ENCODE measurements at regions not wholly inside any gene's neighbourhood (a gene's known extent, or its start where the extent isn't known, plus 50 kb on each side); places are given as distances from the start of the nearest gene placed in this dataset.

- no peak overlapping the region for H3K4ac ChIP-seq (replicated peaks; ENCODE audit: insufficient read length, low read depth, low read length)
- no peak overlapping the region for H2BK5ac ChIP-seq (ENCODE audit: low read depth, low read length)
- no peaks in the 10 kb centered on the region for H3K79me1 ChIP-seq (ENCODE audit: low read depth, low read length)
- H4K8ac ChIP-seq (ENCODE audit: extremely low read depth, insufficient read depth, low read length): no peak overlapping the region
- no peak overlapping the region for H2BK15ac ChIP-seq (ENCODE audit: low read length)
- no peak overlapping the region for H2AFZ ChIP-seq (ENCODE audit: low read length)
- FAIRE-seq (no peak), DNase-seq (ENCODE audit: low read depth in 1 of 2, low spot score in 2 of 2) (no peak)
- no peak overlapping the region for H2BK12ac ChIP-seq (ENCODE audit: low read depth, low read length)
- H3K18ac ChIP-seq (ENCODE audit: extremely low read depth, low read length): no peak overlapping the region
- H4K5ac ChIP-seq (ENCODE audit: insufficient read length, low read depth, low read length): no peak overlapping the region
- no peak overlapping the region for H3K27ac ChIP-seq (ENCODE audit: low read depth, low read length)
- no peaks in the 10 kb centered on the region for H3K4me1 ChIP-seq (replicated peaks in 1 of 4; ENCODE audit: control insufficient read depth in 3 of 4, insufficient read depth in 4 of 4, low read length in 3 of 4)
- H3K27me3 ChIP-seq (replicated peaks in 1 of 4; ENCODE audit: control insufficient read depth in 3 of 4, extremely low read depth in 1 of 4, insufficient read depth in 3 of 4, low read length in 3 of 4): no peaks in the 10 kb centered on the region
- H3K56ac ChIP-seq (replicated peaks; ENCODE audit: insufficient read length, low read depth, low read length): no peak overlapping the region
- no peak overlapping the region for H2BK120ac ChIP-seq (replicated peaks; ENCODE audit: low read depth, low read length)
- no peak overlapping the region for H3K4me3 ChIP-seq (ENCODE audit: extremely low read depth in 1 of 4, insufficient read depth in 2 of 4, low read depth in 3 of 4, low read length in 4 of 4)
- no peak overlapping the region for H2BK20ac ChIP-seq (ENCODE audit: low read length)
- 86% methylated on average over 3 of the region's 3 CpGs; no CpG with 5 or more reads in 1 of the 2 experiments for WGBS, 2 experiments (ENCODE audit: extremely low coverage in 1 of 2, insufficient coverage in 1 of 2, insufficient read length in 1 of 2, insufficient replicate concordance in 2 of 2, low coverage in 1 of 2, low lambda C conversion rate in 2 of 2, missing lambda C conversion rate in 1 of 2)
- H3K23ac ChIP-seq (ENCODE audit: insufficient read length): no peak overlapping the region
- no peaks in the 10 kb centered on the region for H4K20me1 ChIP-seq (replicated peaks in 1 of 2; ENCODE audit: control insufficient read depth in 1 of 2, insufficient read depth in 2 of 2, low read length in 2 of 2)
- no peak overlapping the region for H3K9ac ChIP-seq (replicated peaks in 1 of 4; ENCODE audit: extremely low read depth in 1 of 4, low read depth in 3 of 4, low read length in 3 of 4)
- H3K23me2 ChIP-seq (ENCODE audit: low read depth, low read length): no peaks in the 10 kb centered on the region
- no peaks in the 10 kb centered on the region for H3K9me3 ChIP-seq (ENCODE audit: insufficient read depth in 2 of 2, low read depth in 1 of 2, low read length in 1 of 2)
- H3K36me3 ChIP-seq (ENCODE audit: control insufficient read depth in 2 of 4, insufficient read depth in 4 of 4, low read length in 3 of 4): no peaks in the 10 kb centered on the region
- no peak overlapping the region for H4K91ac ChIP-seq (replicated peaks; ENCODE audit: insufficient read length, low read length)
- H3K4me2 ChIP-seq (ENCODE audit: insufficient read depth in 1 of 2, low read depth in 2 of 2, low read length in 2 of 2): no peak overlapping the region
- POLR2A ChIA-PET (ENCODE audit: partially characterized antibody): no interaction called here
- CTCF ChIA-PET (ENCODE audit: partially characterized antibody): interaction anchor here (0.6 to 1.4 kb wide), 4 partner anchors 34 to 1222 kb away, joined by 3 to 6 read pairs (median 4); no protein-coding TSS in a partner anchor
- no peak overlapping the region for H3K14ac ChIP-seq (ENCODE audit: insufficient read length)
- H2AK5ac ChIP-seq (ENCODE audit: low read depth, low read length): no peak overlapping the region
- no peaks in the 10 kb centered on the region for H3K79me2 ChIP-seq (ENCODE audit: control insufficient read depth in 1 of 2, insufficient read depth in 2 of 2, low read length in 2 of 2)
- TF ChIP-seq TEAD4 (IDR thresholded peaks at IDR 0.05; ENCODE audit: low read depth, low read length) (no peak), CTBP2 (IDR thresholded peaks at IDR 0.05; ENCODE audit: borderline replicate concordance, insufficient read depth, insufficient read length, low read length) (no peak)
Observed at GRCh38 chr4:30294295-30294694, 425.9 kb upstream of the PCDH7 start.
